Body of pancreas (tissue), 4 donors: ENCODE measurements at regions not wholly inside any gene's neighbourhood (a gene's known extent, or its start where the extent isn't known, plus 50 kb on each side); places are given as distances from the start of the nearest gene placed in this dataset.

Source experiments
- ATAC-seq: fragments of 150-250 bp; one replicate; pipeline ENCODE4 v1.9.1; 2016
- DNase-seq, 4 donors: peaks; one replicate each; pipeline ENCODE4 v3.0.0-alpha.2; 2019
- H3K27ac ChIP-seq, 4 donors: fragments of 200-600 bp; sonication (generic); 1 replicate in 3 of 4; 2 replicates in 1 of 4; pipeline versions ENCODE4 v1.5.1 to v1.6.1; 2016 to 2019; ENCODE audit warnings: mild to moderate bottlenecking in 1 of 4, mixed read lengths in 1 of 4, moderate library complexity in 1 of 4
- H3K27me3 ChIP-seq, 2 donors: fragments of 200-600 bp; sonication (generic); one replicate each; pipeline ENCODE4 v1.6.0; 2016; ENCODE audit warnings: mild to moderate bottlenecking in 1 of 2
- H3K36me3 ChIP-seq, 2 donors: fragments of 200-600 bp; sonication (generic); replicated peaks in 1 of 2; 2 replicates each; pipeline ENCODE4 v1.5.1; 2016; ENCODE audit warnings: low read depth in 2 of 2; ENCODE audit not compliant: insufficient read depth in 1 of 2
- H3K4me1 ChIP-seq: fragments of 200-600 bp; sonication (generic); one replicate; pipeline ENCODE4 v1.6.0; 2016
- H3K4me3 ChIP-seq, 2 donors: fragments of 200-600 bp; sonication (generic); 1 replicate in 1 of 2; 2 replicates in 1 of 2; pipeline ENCODE4 v1.5.1; 2016 to 2019
- H3K9me3 ChIP-seq, 3 donors: fragments of 200-600 bp; sonication (generic); 1 replicate in 2 of 3; 2 replicates in 1 of 3; pipeline ENCODE4 v1.5.1; 2016
- CTCF ChIP-seq, 7 experiments: fragments of 450-650 bp in 4 of 7; fragments of 200-600 bp in 3 of 7; sonication (generic) in 3 of 7; IDR thresholded peaks; one replicate each; pipeline ENCODE4 v1.5.1; 2016 to 2019; ENCODE audit warnings: antibody characterized with exemption in 7 of 7
- POLR2A ChIP-seq, 3 donors: fragments of 450-650 bp; IDR thresholded peaks; one replicate each; pipeline ENCODE4 v1.6.1; 2016; ENCODE audit warnings: antibody characterized with exemption in 3 of 3, mild to moderate bottlenecking in 2 of 3
- WGBS, 2 donors: methylation state at CpG; one replicate each; pipeline ENCODE4 v1.1.5; 2017; 5-methylcytosine and 5-hydroxymethylcytosine counted together
- intact Hi-C: fragments of 100-400 bp; cut with DNase I; formaldehyde crosslinking; loops from one replicate; pipeline ENCODE4 v1.15.1; 2023

DNA sequence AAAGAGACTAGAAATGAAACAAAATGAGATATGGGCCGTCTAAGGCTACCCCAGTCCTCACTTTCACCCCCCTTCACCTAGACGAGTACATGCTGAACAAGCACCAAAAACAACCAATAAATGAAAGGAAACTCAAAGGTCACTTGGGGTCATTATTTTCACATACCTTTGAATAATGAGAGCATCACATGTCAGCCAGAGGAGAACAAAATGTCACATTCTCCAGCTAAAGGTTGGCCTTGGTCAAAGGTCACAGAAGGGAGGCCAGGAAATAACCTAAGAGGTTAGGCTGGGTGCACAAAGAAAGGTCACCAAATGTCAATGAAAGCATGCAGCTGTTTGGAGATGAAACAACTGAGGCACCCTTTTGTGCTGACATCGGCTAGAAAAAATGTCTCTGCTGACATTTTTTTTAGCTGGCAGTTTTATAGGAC lies 288.7 kb upstream of the USP25 start:
- 64 to 65% methylated on average over 3 of the region's 3 CpGs for WGBS, 2 donors
- Histone ChIP-seq H3K36me3 (no peaks in the 10 kb centered on the region), H3K4me1 (no peaks in the 10 kb centered on the region), H3K27me3 (no peaks in the 10 kb centered on the region), H3K27ac (no peak overlapping the region), H3K4me3 (no peak overlapping the region), H3K9me3 (no peaks in the 10 kb centered on the region)
- no peak for TF ChIP-seq CTCF (IDR thresholded peaks at IDR 0.05)
- no peak for TF ChIP-seq POLR2A (IDR thresholded peaks at IDR 0.05)
- ATAC-seq = no peak
- DNase-seq = no peak
- intact Hi-C loops = no loop called here

DNA sequence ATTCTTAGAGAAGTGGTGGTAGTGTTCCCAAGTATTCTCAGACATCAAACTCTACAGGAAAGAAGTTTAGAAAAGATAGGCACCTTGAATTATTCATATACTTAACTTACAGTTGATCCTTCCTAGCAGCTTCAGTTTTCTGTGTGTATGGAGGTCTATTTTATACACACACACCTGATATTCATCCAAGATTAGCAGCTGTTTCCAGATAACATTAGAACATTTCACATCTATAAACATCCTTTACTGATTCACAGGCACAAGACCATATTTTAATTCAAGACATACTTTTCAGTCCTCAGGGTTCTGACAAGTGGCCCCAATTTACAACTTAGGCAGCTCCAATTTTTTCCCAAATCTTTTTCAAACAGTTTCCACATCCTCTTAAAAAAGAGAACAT lies 287.8 kb upstream of the USP25 start:
- H3K27me3 ChIP-seq = no peaks in the 10 kb centered on the region
- ATAC-seq (no peak), DNase-seq (no peak)
- no peaks in the 10 kb centered on the region for H3K4me1 ChIP-seq
- no peaks in the 10 kb centered on the region for H3K36me3 ChIP-seq
- intact Hi-C loops = no loop called here
- no peaks in the 10 kb centered on the region for H3K9me3 ChIP-seq
- no peak overlapping the region for H3K27ac ChIP-seq
- TF ChIP-seq POLR2A (IDR thresholded peaks at IDR 0.05) (no peak), CTCF (IDR thresholded peaks at IDR 0.05) (no peak)
- H3K4me3 ChIP-seq = no peak overlapping the region

DNA sequence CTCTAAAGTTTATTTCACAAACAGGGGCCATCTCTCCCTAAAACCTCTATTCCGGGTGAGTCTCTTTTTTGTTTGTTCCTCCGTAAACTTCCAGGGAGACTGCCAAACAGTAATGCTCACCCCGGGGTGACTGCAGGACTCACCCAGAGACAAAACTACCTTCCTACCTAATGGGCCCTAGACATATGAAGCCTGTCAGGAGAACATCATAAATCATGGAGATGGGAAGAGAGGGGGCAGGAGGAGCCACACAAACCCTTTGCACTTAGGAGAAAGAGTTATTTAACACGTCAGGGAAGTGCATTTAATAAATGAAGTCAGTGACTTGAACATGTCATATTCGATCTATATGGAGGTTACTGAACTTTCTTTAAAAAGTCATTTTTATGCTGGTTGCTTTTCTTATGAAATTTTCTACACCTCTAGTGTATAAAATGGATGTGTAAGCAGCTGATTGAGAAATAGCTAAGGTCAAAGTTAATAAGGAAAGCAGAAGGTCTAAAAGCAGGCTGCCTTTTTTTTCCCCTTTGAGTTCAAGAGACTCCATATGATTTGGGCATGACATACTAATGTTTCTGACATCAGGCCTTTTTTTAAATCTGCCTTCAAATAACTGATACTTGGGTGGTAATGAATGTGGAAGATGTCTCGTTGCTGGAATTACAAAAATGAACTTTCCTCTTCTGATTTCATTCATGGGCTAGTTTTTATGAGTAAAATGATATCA lies 286.9 kb upstream of the USP25 start:
- no peak for DNase-seq
- ATAC-seq = no peak
- intact Hi-C loops = no loop called here
- Histone ChIP-seq H3K36me3 (no peaks in the 10 kb centered on the region), H3K27me3 (no peaks in the 10 kb centered on the region), H3K9me3 (no peaks in the 10 kb centered on the region), H3K4me3 (no peak overlapping the region), H3K27ac (no peak overlapping the region), H3K4me1 (no peaks in the 10 kb centered on the region)
- 61 to 68% methylated on average over 6 of the region's 6 CpGs for WGBS, 2 donors
- TF ChIP-seq CTCF (IDR thresholded peaks at IDR 0.05) (no peak), POLR2A (IDR thresholded peaks at IDR 0.05) (no peak)

DNA sequence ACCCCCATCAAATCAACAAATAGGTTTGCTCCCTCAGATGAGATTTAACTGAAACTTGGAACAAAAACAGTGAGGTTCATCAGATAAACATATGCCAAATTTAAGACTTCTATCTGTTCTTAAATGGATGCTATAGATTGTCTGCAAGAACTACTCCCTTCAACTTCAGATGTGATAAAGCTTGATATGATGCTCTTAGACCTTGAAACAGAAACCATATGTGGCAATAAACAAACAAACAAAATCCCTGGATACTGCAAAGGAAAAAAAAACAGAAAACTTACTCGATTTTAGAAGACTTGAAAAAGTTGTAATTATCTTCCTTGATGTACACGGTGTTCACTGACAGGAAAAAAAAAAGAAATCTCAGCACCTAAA lies 286.1 kb upstream of the USP25 start:
- Histone ChIP-seq H3K9me3 (no peaks in the 10 kb centered on the region), H3K27me3 (no peaks in the 10 kb centered on the region), H3K27ac (no peak overlapping the region), H3K36me3 (no peaks in the 10 kb centered on the region), H3K4me3 (no peak overlapping the region), H3K4me1 (no peaks in the 10 kb centered on the region)
- 39 to 43% methylated on average over 2 of the region's 2 CpGs for WGBS, 2 donors
- intact Hi-C loops = no loop called here
- DNase-seq = no peak
- ATAC-seq = no peak
- TF ChIP-seq CTCF (IDR thresholded peaks at IDR 0.05) (no peak), POLR2A (IDR thresholded peaks at IDR 0.05) (no peak)
